Breast epithelium (tissue), 4 donors: ENCODE measurements at regions not wholly inside any gene's neighbourhood (a gene's known extent, or its start where the extent isn't known, plus 50 kb on each side); places are given as distances from the start of the nearest gene placed in this dataset.
A peak's percentile ranks its signal among the peaks of the same experiment; 100 is the strongest.

Experiments
- DNase-seq, 2 donors: peaks; one replicate each; pipeline ENCODE4 v3.0.0-alpha.2; 2019; ENCODE audit warnings: low spot score in 2 of 2
- H3K27ac ChIP-seq, 2 donors: fragments of 200-600 bp; sonication (generic) in 1 of 2; one replicate each; pipeline ENCODE4 v1.5.1; 2016 to 2019; ENCODE audit warnings: mild to moderate bottlenecking in 1 of 2
- H3K27me3 ChIP-seq, 2 donors: fragments of 200-600 bp; sonication (generic) in 1 of 2; one replicate each; pipeline versions ENCODE4 v1.5.1 to v1.6.0; 2017 to 2019; ENCODE audit warnings: control low read depth in 1 of 2, mild to moderate bottlenecking in 1 of 2
- H3K36me3 ChIP-seq: fragments of 200-600 bp; one replicate; pipeline ENCODE4 v1.5.1; 2019
- H3K4me1 ChIP-seq, 2 donors: fragments of 200-600 bp; sonication (generic); one replicate each; pipeline ENCODE4 v1.5.1; 2016 to 2019; ENCODE audit warnings: control low read depth in 1 of 2
- H3K4me3 ChIP-seq, 3 donors: fragments of 200-600 bp; sonication (generic); 1 replicate in 2 of 3; 2 replicates in 1 of 3; pipeline ENCODE4 v1.5.1; 2016 to 2019; ENCODE audit warnings: mild to moderate bottlenecking in 3 of 3, moderate library complexity in 2 of 3
- H3K9me3 ChIP-seq, 2 donors: fragments of 200-600 bp; sonication (generic) in 1 of 2; one replicate each; pipeline ENCODE4 v1.5.1; 2016 to 2019; ENCODE audit warnings: control low read depth in 1 of 2
- POLR2A ChIP-seq: fragments of 450-650 bp; IDR thresholded peaks from one replicate; pipeline ENCODE4 v1.6.1; 2016; ENCODE audit warnings: antibody characterized with exemption, mild to moderate bottlenecking, moderate library complexity
- POLR2AphosphoS5 ChIP-seq, 3 donors: sonication (generic); formaldehyde crosslinking; IDR thresholded peaks; one replicate each; pipeline ENCODE4 v1.6.1; 2017; ENCODE audit warnings: antibody characterized with exemption in 3 of 3
- intact Hi-C: fragments of 100-400 bp; cut with DNase I; formaldehyde crosslinking; loops from one replicate; pipeline ENCODE4 v1.15.1; 2023; ENCODE audit warnings: low total_unique reads
- TF ChIP-seq, protein P1 (sequence below), 3 donors: fragments of 450-650 bp; IDR thresholded peaks; one replicate each; pipeline ENCODE4 v1.5.1; 2016 to 2017; ENCODE audit warnings: antibody characterized with exemption in 3 of 3, mild to moderate bottlenecking in 3 of 3, moderate library complexity in 3 of 3

DNA sequence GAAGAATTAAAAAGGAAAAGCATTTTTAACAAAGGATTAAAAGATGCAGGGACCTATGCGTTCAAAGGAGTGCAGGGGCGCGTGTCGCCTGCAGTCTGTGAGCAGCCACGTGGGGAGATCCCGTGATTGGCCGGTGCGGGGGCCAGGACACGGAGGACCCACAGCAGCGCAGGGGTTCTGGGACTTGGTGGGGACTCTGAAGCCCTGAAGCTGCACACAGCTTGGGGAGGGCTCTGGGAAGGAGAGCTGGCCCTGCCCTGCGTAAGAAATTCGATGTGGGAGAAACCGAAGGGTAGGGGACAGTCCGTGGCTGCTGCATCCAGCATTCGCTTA lies 268.1 kb downstream of the KLF6 start:
- no peak for DNase-seq
- TF ChIP-seq, protein P1, sequence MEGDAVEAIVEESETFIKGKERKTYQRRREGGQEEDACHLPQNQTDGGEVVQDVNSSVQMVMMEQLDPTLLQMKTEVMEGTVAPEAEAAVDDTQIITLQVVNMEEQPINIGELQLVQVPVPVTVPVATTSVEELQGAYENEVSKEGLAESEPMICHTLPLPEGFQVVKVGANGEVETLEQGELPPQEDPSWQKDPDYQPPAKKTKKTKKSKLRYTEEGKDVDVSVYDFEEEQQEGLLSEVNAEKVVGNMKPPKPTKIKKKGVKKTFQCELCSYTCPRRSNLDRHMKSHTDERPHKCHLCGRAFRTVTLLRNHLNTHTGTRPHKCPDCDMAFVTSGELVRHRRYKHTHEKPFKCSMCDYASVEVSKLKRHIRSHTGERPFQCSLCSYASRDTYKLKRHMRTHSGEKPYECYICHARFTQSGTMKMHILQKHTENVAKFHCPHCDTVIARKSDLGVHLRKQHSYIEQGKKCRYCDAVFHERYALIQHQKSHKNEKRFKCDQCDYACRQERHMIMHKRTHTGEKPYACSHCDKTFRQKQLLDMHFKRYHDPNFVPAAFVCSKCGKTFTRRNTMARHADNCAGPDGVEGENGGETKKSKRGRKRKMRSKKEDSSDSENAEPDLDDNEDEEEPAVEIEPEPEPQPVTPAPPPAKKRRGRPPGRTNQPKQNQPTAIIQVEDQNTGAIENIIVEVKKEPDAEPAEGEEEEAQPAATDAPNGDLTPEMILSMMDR (IDR thresholded peaks at IDR 0.05), result no peak
- TF ChIP-seq POLR2A, result no peak
- no peak for TF ChIP-seq POLR2AphosphoS5 (IDR thresholded peaks at IDR 0.05)
- Histone ChIP-seq H3K27me3 (no peaks in the 10 kb centered on the region), H3K4me3 (peak overlapping the region in 2 of 3 donors; percentile 4 to 53), H3K27ac (no peak overlapping the region), H3K9me3 (no peaks in the 10 kb centered on the region), H3K4me1 (no peaks in the 10 kb centered on the region), H3K36me3 (no peaks in the 10 kb centered on the region)
- intact Hi-C loops, result no loop called here

DNA sequence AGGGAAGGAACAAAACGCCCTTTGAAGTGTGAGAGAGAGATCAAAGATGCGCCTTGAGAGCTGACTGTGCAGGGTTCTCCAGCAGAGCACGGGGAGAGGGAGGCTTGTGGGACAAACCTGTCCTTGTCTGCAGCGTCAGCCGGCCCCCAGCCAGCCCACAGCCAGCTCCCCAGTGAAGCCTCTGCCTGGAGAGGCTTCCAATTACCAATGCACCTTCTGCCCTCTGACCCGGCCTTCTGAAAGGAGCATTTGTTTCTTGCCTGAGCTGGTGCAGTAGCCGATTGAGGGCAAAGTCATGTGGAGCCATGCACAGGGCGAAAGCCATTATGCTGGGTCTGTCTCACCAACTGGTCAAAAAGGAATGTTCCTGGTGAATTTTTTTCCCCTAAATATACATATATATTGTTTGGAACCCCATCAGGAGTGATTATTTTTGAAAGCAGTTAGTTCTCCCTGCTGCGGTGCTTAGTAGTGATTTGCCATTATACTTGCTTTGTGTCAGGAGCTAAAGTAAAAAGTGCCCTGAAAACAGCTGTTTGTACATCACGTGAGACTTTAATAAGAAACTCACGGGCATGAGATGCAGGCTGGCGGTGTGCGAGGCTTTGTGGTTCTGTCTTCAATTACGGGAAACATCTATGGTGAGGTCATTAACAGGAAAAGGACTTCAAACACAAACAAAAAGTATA lies 268.6 kb downstream of the KLF6 start:
- intact Hi-C loops, result no loop called here
- no peaks in the 10 kb centered on the region for H3K9me3 ChIP-seq
- H3K27me3 ChIP-seq, result no peaks in the 10 kb centered on the region
- H3K36me3 ChIP-seq, result no peaks in the 10 kb centered on the region
- TF ChIP-seq, protein P1 (IDR thresholded peaks at IDR 0.05), result no peak
- TF ChIP-seq POLR2AphosphoS5 (IDR thresholded peaks at IDR 0.05), result no peak
- no peak for TF ChIP-seq POLR2A
- no peak overlapping the region for H3K27ac ChIP-seq
- peak overlapping the region in 2 of 3 donors; percentile 4 to 53 for H3K4me3 ChIP-seq
- no peaks in the 10 kb centered on the region for H3K4me1 ChIP-seq
- no peak for DNase-seq

DNA sequence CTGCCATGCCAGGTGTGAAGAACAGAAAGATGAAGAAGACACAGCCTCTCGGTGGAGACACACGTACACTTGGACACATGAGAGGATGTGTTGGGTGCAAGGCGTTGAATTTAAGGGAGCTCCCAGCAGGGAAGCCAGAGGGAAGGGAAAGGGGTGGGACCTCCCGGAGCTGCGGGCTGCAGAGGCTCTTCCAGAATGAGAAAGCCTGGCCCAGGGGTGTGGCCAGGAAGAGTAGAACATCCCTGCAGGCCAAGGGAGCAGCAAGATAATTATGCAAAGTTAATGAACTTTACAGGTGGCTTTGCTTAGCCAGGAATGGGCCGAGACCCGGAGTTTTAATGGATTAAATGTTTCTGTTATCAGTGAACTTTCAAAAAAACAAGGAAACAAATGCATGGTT lies 270.3 kb downstream of the KLF6 start:
- intact Hi-C loops, result no loop called here
- Histone ChIP-seq H3K27ac (no peak overlapping the region), H3K9me3 (no peaks in the 10 kb centered on the region), H3K36me3 (no peaks in the 10 kb centered on the region), H3K27me3 (no peaks in the 10 kb centered on the region), H3K4me3 (no peak overlapping the region), H3K4me1 (no peaks in the 10 kb centered on the region)
- TF ChIP-seq, protein P1 (IDR thresholded peaks at IDR 0.05), result no peak
- TF ChIP-seq POLR2A, result no peak
- TF ChIP-seq POLR2AphosphoS5 (IDR thresholded peaks at IDR 0.05), result no peak
- no peak for DNase-seq

DNA sequence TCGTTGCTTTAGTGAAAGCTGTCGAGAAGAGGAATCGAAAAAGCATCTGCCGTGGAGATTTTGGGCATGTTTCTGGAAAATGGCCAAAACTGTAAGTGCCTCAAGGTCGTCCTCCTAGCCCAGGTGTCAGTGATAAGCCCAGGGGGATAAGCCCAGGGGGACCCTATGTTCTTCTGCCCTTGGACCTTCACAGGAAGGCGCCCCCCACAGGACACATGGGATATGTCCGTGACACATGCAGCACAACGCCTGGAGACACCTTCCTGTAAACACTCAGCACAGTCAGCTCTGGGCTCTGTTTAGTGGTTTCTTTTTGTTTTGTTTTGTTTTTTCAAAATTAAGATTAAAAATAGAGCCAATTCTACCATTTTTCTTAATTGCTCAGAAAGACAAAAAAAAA lies 272.7 kb downstream of the KLF6 start:
- Histone ChIP-seq H3K27me3 (no peaks in the 10 kb centered on the region), H3K4me1 (no peaks in the 10 kb centered on the region), H3K9me3 (no peaks in the 10 kb centered on the region), H3K27ac (no peak overlapping the region), H3K4me3 (no peak overlapping the region), H3K36me3 (no peaks in the 10 kb centered on the region)
- DNase-seq, result no peak
- no peak for TF ChIP-seq POLR2AphosphoS5 (IDR thresholded peaks at IDR 0.05)
- no peak for TF ChIP-seq POLR2A
- TF ChIP-seq, protein P1 (IDR thresholded peaks at IDR 0.05), result no peak
- intact Hi-C loops, result no loop called here

DNA sequence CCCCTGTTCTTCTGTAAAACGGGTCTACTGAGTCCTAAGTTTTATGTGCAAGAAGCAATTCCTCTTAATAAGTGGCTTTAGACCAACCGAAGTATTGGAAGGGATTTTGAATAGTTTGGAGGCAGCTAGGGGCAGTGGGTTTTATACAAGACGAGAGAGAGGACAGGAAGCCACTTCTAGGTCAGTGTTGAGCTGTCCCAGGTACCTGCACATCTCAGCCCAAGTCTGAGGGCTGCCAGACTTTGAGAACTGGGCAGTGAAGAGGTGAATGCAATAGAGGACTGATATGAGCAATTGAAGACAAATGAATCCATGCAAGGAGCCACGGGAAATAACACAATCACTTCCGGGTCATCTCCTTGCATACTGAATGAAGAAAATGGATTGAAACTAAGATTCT lies 273.5 kb downstream of the KLF6 start:
- no peak for DNase-seq
- Histone ChIP-seq H3K27ac (no peak overlapping the region), H3K4me3 (no peak overlapping the region), H3K4me1 (no peaks in the 10 kb centered on the region), H3K9me3 (no peaks in the 10 kb centered on the region), H3K36me3 (no peaks in the 10 kb centered on the region), H3K27me3 (no peaks in the 10 kb centered on the region)
- TF ChIP-seq, protein P1 (IDR thresholded peaks at IDR 0.05), result no peak
- no peak for TF ChIP-seq POLR2AphosphoS5 (IDR thresholded peaks at IDR 0.05)
- no peak for TF ChIP-seq POLR2A
- intact Hi-C loops, result no loop called here
